ENCODE measurements at regions not wholly inside any gene's neighbourhood (a gene's known extent, or its start where the extent isn't known, plus 50 kb on each side); places are given as distances from the start of the nearest gene placed in this dataset.

- TF ChIP-seq CTCF (IDR thresholded peaks at IDR 0.05; ENCODE audit: low read depth, low read length) (no peak), EZH2phosphoT487 (IDR thresholded peaks at IDR 0.05; ENCODE audit: low read depth) (no peak)
Observed at GRCh38 chr22:22072169-22072836, 89.7 kb upstream of the TOP3B start.
